ENCODE measurements at regions not wholly inside any gene's neighbourhood (a gene's known extent, or its start where the extent isn't known, plus 50 kb on each side); places are given as distances from the start of the nearest gene placed in this dataset.

DNA sequence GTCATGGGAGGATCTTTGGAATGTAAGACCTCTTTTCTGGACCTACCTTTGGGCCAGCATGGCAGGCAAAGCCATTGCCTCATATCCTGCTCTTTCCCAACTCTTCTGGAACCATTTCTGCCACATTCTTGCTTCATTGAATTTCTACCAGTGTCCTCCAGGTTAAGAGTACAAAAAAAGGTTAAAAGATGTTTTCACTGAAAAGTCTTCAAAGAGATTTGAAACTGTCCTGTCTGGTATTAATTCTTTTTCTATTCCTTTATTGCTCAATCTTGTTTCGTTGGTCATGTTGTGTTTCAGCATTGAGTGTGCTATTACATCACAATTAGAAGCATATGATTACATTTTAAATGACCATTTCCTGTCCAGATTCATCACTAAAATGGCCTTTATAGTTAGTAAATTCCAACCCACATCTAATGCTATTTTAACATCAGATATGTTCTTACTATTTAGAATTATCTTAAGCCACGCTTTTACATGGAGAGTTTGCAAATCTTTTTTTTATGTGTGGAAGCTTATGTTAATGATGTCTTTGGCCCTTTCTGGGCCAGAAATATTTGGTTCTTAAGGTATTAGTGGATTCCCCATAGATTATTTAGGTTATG, 450.9 kb downstream of the GJA1 start:
- no peak for TF ChIP-seq EP300 (IDR thresholded peaks at IDR 0.05; ENCODE audit: low read depth)
- TF ChIP-seq POLR2A (IDR thresholded peaks at IDR 0.05): no peak
- TF ChIP-seq, protein P1, sequence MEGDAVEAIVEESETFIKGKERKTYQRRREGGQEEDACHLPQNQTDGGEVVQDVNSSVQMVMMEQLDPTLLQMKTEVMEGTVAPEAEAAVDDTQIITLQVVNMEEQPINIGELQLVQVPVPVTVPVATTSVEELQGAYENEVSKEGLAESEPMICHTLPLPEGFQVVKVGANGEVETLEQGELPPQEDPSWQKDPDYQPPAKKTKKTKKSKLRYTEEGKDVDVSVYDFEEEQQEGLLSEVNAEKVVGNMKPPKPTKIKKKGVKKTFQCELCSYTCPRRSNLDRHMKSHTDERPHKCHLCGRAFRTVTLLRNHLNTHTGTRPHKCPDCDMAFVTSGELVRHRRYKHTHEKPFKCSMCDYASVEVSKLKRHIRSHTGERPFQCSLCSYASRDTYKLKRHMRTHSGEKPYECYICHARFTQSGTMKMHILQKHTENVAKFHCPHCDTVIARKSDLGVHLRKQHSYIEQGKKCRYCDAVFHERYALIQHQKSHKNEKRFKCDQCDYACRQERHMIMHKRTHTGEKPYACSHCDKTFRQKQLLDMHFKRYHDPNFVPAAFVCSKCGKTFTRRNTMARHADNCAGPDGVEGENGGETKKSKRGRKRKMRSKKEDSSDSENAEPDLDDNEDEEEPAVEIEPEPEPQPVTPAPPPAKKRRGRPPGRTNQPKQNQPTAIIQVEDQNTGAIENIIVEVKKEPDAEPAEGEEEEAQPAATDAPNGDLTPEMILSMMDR (IDR thresholded peaks at IDR 0.05): no peak
- TF ChIP-seq POLR2AphosphoS5 (IDR thresholded peaks at IDR 0.05): no peak

All from transverse colon (tissue), 4 donors.